ENCODE measurements at regions not wholly inside any gene's neighbourhood (a gene's known extent, or its start where the extent isn't known, plus 50 kb on each side); places are given as distances from the start of the nearest gene placed in this dataset.

DNA sequence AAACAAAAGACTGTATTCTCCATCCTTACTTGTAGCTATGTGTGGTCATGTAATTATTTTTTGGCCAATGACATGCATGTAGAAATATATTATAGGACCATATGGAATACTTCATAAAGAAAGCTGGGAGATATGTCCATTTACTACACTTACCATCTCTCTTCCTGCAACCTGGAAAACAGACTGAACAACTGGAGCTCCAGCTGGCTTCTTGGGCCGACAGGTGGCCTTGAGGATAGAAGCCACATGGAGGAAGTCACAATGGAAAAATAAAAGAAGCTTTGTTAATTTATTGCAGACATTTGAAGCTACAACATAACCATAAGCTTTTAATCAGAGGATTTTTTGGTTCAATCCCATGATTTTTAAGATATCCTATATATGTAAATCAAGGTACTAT, 167.9 kb upstream of the CBLB start:
- no peaks in the 10 kb centered on the region for H3K36me3 Mint-ChIP-seq (ENCODE audit: low read depth, unreplicated experiment)
- no peak for DNase-seq (ENCODE audit: low spot score)
- H3K27ac Mint-ChIP-seq (ENCODE audit: unreplicated experiment) = no peak overlapping the region
- H3K4me3 Mint-ChIP-seq (ENCODE audit: unreplicated experiment) = no peak overlapping the region
- H3K4me1 Mint-ChIP-seq (ENCODE audit: unreplicated experiment) = no peaks in the 10 kb centered on the region
- H3K9me3 Mint-ChIP-seq (ENCODE audit: unreplicated experiment) = no peaks in the 10 kb centered on the region
- no peak for TF ChIP-seq CTCF (IDR thresholded peaks at IDR 0.05; ENCODE audit: unreplicated experiment)
- no peaks in the 10 kb centered on the region for H3K27me3 Mint-ChIP-seq (ENCODE audit: unreplicated experiment)

DNA sequence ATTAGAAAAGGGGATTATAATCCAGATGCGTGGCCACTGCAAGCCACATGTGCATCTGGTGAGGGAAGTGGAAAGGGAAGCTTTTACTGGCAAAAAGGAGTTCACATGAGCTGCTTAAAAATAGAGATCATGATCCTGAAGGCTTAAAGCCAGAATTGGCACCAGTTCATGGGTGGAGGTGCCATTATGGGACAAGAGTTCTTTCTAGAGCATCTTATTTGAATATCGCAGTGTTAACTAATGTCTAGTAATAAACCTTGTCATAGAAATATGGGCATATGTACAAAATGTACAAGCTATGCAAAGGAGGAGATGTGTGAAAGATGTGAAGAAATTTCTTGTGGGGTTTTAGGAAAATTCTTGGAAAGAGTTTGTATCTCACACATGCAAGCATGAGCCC, 178.4 kb upstream of the CBLB start:
- DNase-seq (ENCODE audit: low spot score) = no peak
- H3K9me3 Mint-ChIP-seq (ENCODE audit: unreplicated experiment) = no peaks in the 10 kb centered on the region
- H3K27ac Mint-ChIP-seq (ENCODE audit: unreplicated experiment) = no peak overlapping the region
- H3K4me1 Mint-ChIP-seq (ENCODE audit: unreplicated experiment) = no peaks in the 10 kb centered on the region
- peaks cover 2% of the 10 kb centered on the region for H3K27me3 Mint-ChIP-seq (ENCODE audit: unreplicated experiment)
- no peak overlapping the region for H3K4me3 Mint-ChIP-seq (ENCODE audit: unreplicated experiment)
- no peak for TF ChIP-seq CTCF (IDR thresholded peaks at IDR 0.05; ENCODE audit: unreplicated experiment)
- no peaks in the 10 kb centered on the region for H3K36me3 Mint-ChIP-seq (ENCODE audit: low read depth, unreplicated experiment)

- no peaks in the 10 kb centered on the region for H3K4me1 Mint-ChIP-seq (ENCODE audit: unreplicated experiment)
- no peak overlapping the region for H3K4me3 Mint-ChIP-seq (ENCODE audit: unreplicated experiment)
- peaks cover 2% of the 10 kb centered on the region for H3K27me3 Mint-ChIP-seq (ENCODE audit: unreplicated experiment)
- no peaks in the 10 kb centered on the region for H3K36me3 Mint-ChIP-seq (ENCODE audit: low read depth, unreplicated experiment)
- H3K27ac Mint-ChIP-seq (ENCODE audit: unreplicated experiment) = no peak overlapping the region
- no peaks in the 10 kb centered on the region for H3K9me3 Mint-ChIP-seq (ENCODE audit: unreplicated experiment)
- TF ChIP-seq CTCF (IDR thresholded peaks at IDR 0.05; ENCODE audit: unreplicated experiment) = no peak
- no peak for DNase-seq (ENCODE audit: low spot score)
Measured at GRCh38 chr3:106048946-106049481, 180.2 kb upstream of the CBLB start.

- no peak overlapping the region for H3K27ac Mint-ChIP-seq (ENCODE audit: unreplicated experiment)
Measured at GRCh38 chr3:106049821-106050220, 181.0 kb upstream of the CBLB start.

GRCh38 chr3:106056931-106057330, 188.1 kb upstream of the CBLB start:
- Mint-ChIP-seq H3K36me3 (ENCODE audit: low read depth, unreplicated experiment) (no peaks in the 10 kb centered on the region), H3K4me1 (ENCODE audit: unreplicated experiment) (peaks cover 3% of the 10 kb centered on the region), H3K27ac (ENCODE audit: unreplicated experiment) (no peak overlapping the region), H3K9me3 (ENCODE audit: unreplicated experiment) (no peaks in the 10 kb centered on the region), H3K4me3 (ENCODE audit: unreplicated experiment) (no peak overlapping the region), H3K27me3 (ENCODE audit: unreplicated experiment) (no peaks in the 10 kb centered on the region)
- DNase-seq (ENCODE audit: low spot score) = no peak
- TF ChIP-seq CTCF (IDR thresholded peaks at IDR 0.05; ENCODE audit: unreplicated experiment) = no peak

More at GRCh38 chr3:106049821-106050220, 181.0 kb upstream of the CBLB start:
- no peak overlapping the region for H3K4me3 Mint-ChIP-seq (ENCODE audit: unreplicated experiment)
- no peaks in the 10 kb centered on the region for H3K9me3 Mint-ChIP-seq (ENCODE audit: unreplicated experiment)
- peaks cover 2% of the 10 kb centered on the region for H3K27me3 Mint-ChIP-seq (ENCODE audit: unreplicated experiment)
- H3K4me1 Mint-ChIP-seq (ENCODE audit: unreplicated experiment) = no peaks in the 10 kb centered on the region
- no peak for TF ChIP-seq CTCF (IDR thresholded peaks at IDR 0.05; ENCODE audit: unreplicated experiment)
- no peaks in the 10 kb centered on the region for H3K36me3 Mint-ChIP-seq (ENCODE audit: low read depth, unreplicated experiment)
- no peak for DNase-seq (ENCODE audit: low spot score)

Measured in endothelial cell (in vitro differentiated cells).